Large intestine (tissue), 3 donors: ENCODE measurements at regions not wholly inside any gene's neighbourhood (a gene's known extent, or its start where the extent isn't known, plus 50 kb on each side); places are given as distances from the start of the nearest gene placed in this dataset.
A peak's percentile ranks its signal among the peaks of the same experiment; 100 is the strongest.
"Not testable (repeated sequence)": the region's sequence is repeated elsewhere in the genome, so short reads cannot be mapped to it uniquely, and the experiment has no call there.

ENCODE experiments used
- DNase-seq, 2 donors: peaks; one replicate each; pipeline versions ENCODE4 v3.0.0 to v3.0.0-alpha.2; 2013
- H3K27ac ChIP-seq: one replicate; pipeline ENCODE4 v1.5.1; 2013; ENCODE audit warnings: low read length
- H3K27me3 ChIP-seq: 2 replicates; pipeline ENCODE4 v1.6.1; 2013; ENCODE audit warnings: low read length; ENCODE audit not compliant: control insufficient read depth, insufficient read depth
- H3K36me3 ChIP-seq: 2 replicates; pipeline ENCODE4 v1.6.1; 2013; ENCODE audit warnings: low read length; ENCODE audit not compliant: control insufficient read depth, insufficient read depth
- H3K4me1 ChIP-seq: one replicate; pipeline ENCODE4 v1.6.1; 2013; ENCODE audit warnings: low read length; ENCODE audit not compliant: control insufficient read depth, insufficient read depth
- H3K4me3 ChIP-seq: one replicate; pipeline ENCODE4 v1.5.1; 2013; ENCODE audit warnings: low read length
- H3K9me3 ChIP-seq: one replicate; pipeline ENCODE4 v1.6.1; 2013; ENCODE audit warnings: mild to moderate bottlenecking, low read depth, low read length, moderate library complexity; ENCODE audit not compliant: control insufficient read depth
- WGBS: methylation state at CpG from one replicate; pipeline ENCODE4 v1.1.5; 2013; ENCODE audit warnings: low lambda C conversion rate; ENCODE audit not compliant: insufficient coverage; 5-methylcytosine and 5-hydroxymethylcytosine counted together

GRCh38 chr1:148386031-148386398, 97.1 kb downstream of the PPIAL4G start:
- not testable (repeated sequence) for DNase-seq, H3K27me3 ChIP-seq, H3K4me1 ChIP-seq, H3K36me3 ChIP-seq, H3K9me3 ChIP-seq, H3K27ac ChIP-seq, H3K4me3 ChIP-seq
- no CpG with 5 or more reads among the region's 4 CpGs for WGBS

GRCh38 chr1:148385371-148386030, 97.6 kb downstream of the PPIAL4G start:
- H3K27ac ChIP-seq = no peak overlapping the region
- WGBS = no CpG with 5 or more reads among the region's 4 CpGs

GRCh38 chr1:148383966-148384365, 99.1 kb downstream of the PPIAL4G start:
- no peaks in the 10 kb centered on the region for H3K36me3 ChIP-seq
- DNase-seq = no peak
- WGBS = no CpG with 5 or more reads among the region's 5 CpGs
- H3K9me3 ChIP-seq = no peaks in the 10 kb centered on the region
- peaks cover 15% of the 10 kb centered on the region for H3K27me3 ChIP-seq
- no peak overlapping the region for H3K4me3 ChIP-seq
- no peak overlapping the region for H3K27ac ChIP-seq
- peaks cover 9% of the 10 kb centered on the region for H3K4me1 ChIP-seq

More at GRCh38 chr1:148385371-148386030, 97.6 kb downstream of the PPIAL4G start:
- no peaks in the 10 kb centered on the region for H3K27me3 ChIP-seq
- H3K4me3 ChIP-seq = no peak overlapping the region
- no peak for DNase-seq
- H3K9me3 ChIP-seq = no peaks in the 10 kb centered on the region
- no peaks in the 10 kb centered on the region for H3K36me3 ChIP-seq
- peaks cover 9% of the 10 kb centered on the region for H3K4me1 ChIP-seq

GRCh38 chr1:148379697-148380096, 103.4 kb downstream of the PPIAL4G start:
- no peaks in the 10 kb centered on the region for H3K36me3 ChIP-seq
- H3K4me1 ChIP-seq = no peaks in the 10 kb centered on the region
- no CpG with 5 or more reads among the region's 16 CpGs for WGBS
- DNase-seq = peak in 1 of 2 donors; percentile 7
- no peak overlapping the region for H3K4me3 ChIP-seq
- H3K27me3 ChIP-seq = peaks cover 17% of the 10 kb centered on the region
- H3K9me3 ChIP-seq = no peaks in the 10 kb centered on the region
- no peak overlapping the region for H3K27ac ChIP-seq

GRCh38 chr1:148379170-148379500, 104.0 kb downstream of the PPIAL4G start:
- DNase-seq = peak in 1 of 2 donors; percentile 11
- no CpG with 5 or more reads among the region's 22 CpGs for WGBS
- H3K36me3 ChIP-seq = no peaks in the 10 kb centered on the region
- no peak overlapping the region for H3K27ac ChIP-seq
- no peaks in the 10 kb centered on the region for H3K9me3 ChIP-seq
- peaks cover 17% of the 10 kb centered on the region for H3K27me3 ChIP-seq
- no peaks in the 10 kb centered on the region for H3K4me1 ChIP-seq
- H3K4me3 ChIP-seq = peak overlapping the region; percentile 24

GRCh38 chr1:148377992-148378391, 105.1 kb downstream of the PPIAL4G start:
- H3K9me3 ChIP-seq, H3K27ac ChIP-seq, H3K4me3 ChIP-seq, H3K4me1 ChIP-seq, DNase-seq, H3K36me3 ChIP-seq: not testable (repeated sequence)
- H3K27me3 ChIP-seq = peaks cover 17% of the 10 kb centered on the region
- WGBS = no CpG with 5 or more reads among the region's 4 CpGs

- H3K27ac ChIP-seq, H3K4me3 ChIP-seq, H3K9me3 ChIP-seq, H3K4me1 ChIP-seq, DNase-seq, H3K36me3 ChIP-seq: not testable (repeated sequence)
- WGBS = no CpG with 5 or more reads among the region's 2 CpGs
- H3K27me3 ChIP-seq = peaks cover 17% of the 10 kb centered on the region
Observed at GRCh38 chr1:148377045-148377444, 106.1 kb downstream of the PPIAL4G start.

- peaks cover 3% of the 10 kb centered on the region for H3K27me3 ChIP-seq
- 80% methylated on average over 1 of the region's 3 CpGs for WGBS
- H3K27ac ChIP-seq = no peak overlapping the region
- DNase-seq = no peak
- no peaks in the 10 kb centered on the region for H3K9me3 ChIP-seq
- peaks cover 4% of the 10 kb centered on the region for H3K4me1 ChIP-seq
- H3K4me3 ChIP-seq = no peak overlapping the region
- no peaks in the 10 kb centered on the region for H3K36me3 ChIP-seq
Observed at GRCh38 chr1:148374101-148374500, 109.0 kb downstream of the PPIAL4G start.

GRCh38 chr1:148373192-148373925, 109.7 kb downstream of the PPIAL4G start:
- no peak overlapping the region for H3K4me3 ChIP-seq
- WGBS = no CpG with 5 or more reads among the region's 8 CpGs
- DNase-seq = no peak

GRCh38 chr1:148372731-148373130, 110.4 kb downstream of the PPIAL4G start:
- H3K4me1 ChIP-seq = peaks cover 4% of the 10 kb centered on the region
- WGBS = 100% methylated on average over 1 of the region's 3 CpGs
- no peak for DNase-seq
- H3K4me3 ChIP-seq = no peak overlapping the region
- no peaks in the 10 kb centered on the region for H3K36me3 ChIP-seq
- no peaks in the 10 kb centered on the region for H3K27me3 ChIP-seq
- no peaks in the 10 kb centered on the region for H3K9me3 ChIP-seq
- H3K27ac ChIP-seq = no peak overlapping the region

More at GRCh38 chr1:148373192-148373925, 109.7 kb downstream of the PPIAL4G start:
- H3K27ac ChIP-seq = no peak overlapping the region
- no peaks in the 10 kb centered on the region for H3K36me3 ChIP-seq
- no peaks in the 10 kb centered on the region for H3K27me3 ChIP-seq
- H3K4me1 ChIP-seq = peaks cover 4% of the 10 kb centered on the region
- no peaks in the 10 kb centered on the region for H3K9me3 ChIP-seq
